H1 (cell line): ENCODE measurements at regions not wholly inside any gene's neighbourhood (a gene's known extent, or its start where the extent isn't known, plus 50 kb on each side); places are given as distances from the start of the nearest gene placed in this dataset.

Experiments
- CHD2 ChIP-seq: IDR thresholded peaks from 2 replicates; pipeline ENCODE4 v1.6.1; 2012; ENCODE audit warnings: low read length, improper control_type of control experiment
- HDAC2 ChIP-seq, 2 experiments: fragments of 300-600 bp in 1 of 2; sonication (generic) in 1 of 2; IDR thresholded peaks; 2 replicates each; pipeline ENCODE4 v1.6.1; 2011 to 2012; ENCODE audit warnings: low read depth in 2 of 2, low read length in 2 of 2, mild to moderate bottlenecking in 2 of 2, moderate library complexity in 2 of 2, borderline replicate concordance in 1 of 2, inconsistent platforms in 1 of 2
- KDM5A ChIP-seq: fragments of 200-600 bp; IDR thresholded peaks from 2 replicates; pipeline ENCODE4 v1.7.1; 2012; ENCODE audit warnings: mild to moderate bottlenecking, low read length, inconsistent platforms, mixed read lengths
- NRF1 ChIP-seq: IDR thresholded peaks from 2 replicates; pipeline ENCODE4 v1.6.1; 2011; ENCODE audit warnings: mild to moderate bottlenecking, low read depth, low read length, improper control_type of control experiment
- POLR2A ChIP-seq, 2 experiments: IDR thresholded peaks; 1 replicate in 1 of 2; 2 replicates in 1 of 2; pipeline ENCODE4 v1.6.1; 2011; ENCODE audit warnings: low read depth in 2 of 2, low read length in 2 of 2, mild to moderate bottlenecking in 2 of 2; ENCODE audit errors: control extremely low read depth in 1 of 2
- RFX5 ChIP-seq: IDR thresholded peaks from 2 replicates; pipeline ENCODE4 v1.6.1; 2011; ENCODE audit warnings: low read depth, low read length, improper control_type of control experiment, borderline replicate concordance
- SIX5 ChIP-seq: IDR thresholded peaks from 2 replicates; pipeline ENCODE4 v1.6.1; 2011; ENCODE audit warnings: mild to moderate bottlenecking, low read depth, low read length
- SP1 ChIP-seq: IDR thresholded peaks from 2 replicates; pipeline ENCODE4 v1.6.1; 2011; ENCODE audit warnings: low read depth, low read length
- SP4 ChIP-seq: IDR thresholded peaks from 2 replicates; pipeline ENCODE4 v1.6.1; 2012; ENCODE audit warnings: low read length, inconsistent platforms
- SRF ChIP-seq: IDR thresholded peaks from 2 replicates; pipeline ENCODE4 v1.6.1; 2011; ENCODE audit warnings: mild to moderate bottlenecking, low read depth, low read length, moderate library complexity
- TAF1 ChIP-seq: IDR thresholded peaks from 2 replicates; pipeline ENCODE4 v1.6.1; 2011; ENCODE audit warnings: mild to moderate bottlenecking, low read depth, low read length
- ZNF274 ChIP-seq: IDR thresholded peaks from 2 replicates; pipeline ENCODE4 v1.7.0; 2012; ENCODE audit warnings: low read length, borderline replicate concordance; ENCODE audit errors: extremely low read depth
- TF ChIP-seq, protein P1 (sequence below): fragments of 300-600 bp; sonication (generic); IDR thresholded peaks from 2 replicates; pipeline ENCODE4 v1.7.1; 2012; ENCODE audit warnings: low read length, moderate library complexity, mild to moderate bottlenecking, inconsistent platforms; ENCODE audit not compliant: insufficient replicate concordance

DNA sequence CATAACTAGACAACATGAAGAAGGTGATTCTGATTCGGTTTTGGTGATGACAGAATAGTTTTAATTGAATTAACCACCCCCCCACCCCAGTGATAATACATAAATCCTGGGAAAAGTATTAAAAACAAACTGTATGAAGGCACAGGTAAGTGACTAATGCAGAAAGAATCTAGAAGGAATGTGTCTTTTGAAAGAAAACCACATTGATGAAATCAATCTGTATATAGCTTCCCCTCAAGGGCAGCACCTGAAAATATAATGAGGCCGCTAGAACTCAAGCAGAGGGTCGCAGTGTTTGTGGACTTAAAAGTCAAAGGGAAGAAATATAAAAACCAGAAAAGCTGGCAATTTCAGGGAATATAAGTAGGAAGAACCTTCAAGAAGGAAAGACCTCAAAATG lies 580.5 kb upstream of the CHORDC1 start (continued):
- TF ChIP-seq, protein P1, sequence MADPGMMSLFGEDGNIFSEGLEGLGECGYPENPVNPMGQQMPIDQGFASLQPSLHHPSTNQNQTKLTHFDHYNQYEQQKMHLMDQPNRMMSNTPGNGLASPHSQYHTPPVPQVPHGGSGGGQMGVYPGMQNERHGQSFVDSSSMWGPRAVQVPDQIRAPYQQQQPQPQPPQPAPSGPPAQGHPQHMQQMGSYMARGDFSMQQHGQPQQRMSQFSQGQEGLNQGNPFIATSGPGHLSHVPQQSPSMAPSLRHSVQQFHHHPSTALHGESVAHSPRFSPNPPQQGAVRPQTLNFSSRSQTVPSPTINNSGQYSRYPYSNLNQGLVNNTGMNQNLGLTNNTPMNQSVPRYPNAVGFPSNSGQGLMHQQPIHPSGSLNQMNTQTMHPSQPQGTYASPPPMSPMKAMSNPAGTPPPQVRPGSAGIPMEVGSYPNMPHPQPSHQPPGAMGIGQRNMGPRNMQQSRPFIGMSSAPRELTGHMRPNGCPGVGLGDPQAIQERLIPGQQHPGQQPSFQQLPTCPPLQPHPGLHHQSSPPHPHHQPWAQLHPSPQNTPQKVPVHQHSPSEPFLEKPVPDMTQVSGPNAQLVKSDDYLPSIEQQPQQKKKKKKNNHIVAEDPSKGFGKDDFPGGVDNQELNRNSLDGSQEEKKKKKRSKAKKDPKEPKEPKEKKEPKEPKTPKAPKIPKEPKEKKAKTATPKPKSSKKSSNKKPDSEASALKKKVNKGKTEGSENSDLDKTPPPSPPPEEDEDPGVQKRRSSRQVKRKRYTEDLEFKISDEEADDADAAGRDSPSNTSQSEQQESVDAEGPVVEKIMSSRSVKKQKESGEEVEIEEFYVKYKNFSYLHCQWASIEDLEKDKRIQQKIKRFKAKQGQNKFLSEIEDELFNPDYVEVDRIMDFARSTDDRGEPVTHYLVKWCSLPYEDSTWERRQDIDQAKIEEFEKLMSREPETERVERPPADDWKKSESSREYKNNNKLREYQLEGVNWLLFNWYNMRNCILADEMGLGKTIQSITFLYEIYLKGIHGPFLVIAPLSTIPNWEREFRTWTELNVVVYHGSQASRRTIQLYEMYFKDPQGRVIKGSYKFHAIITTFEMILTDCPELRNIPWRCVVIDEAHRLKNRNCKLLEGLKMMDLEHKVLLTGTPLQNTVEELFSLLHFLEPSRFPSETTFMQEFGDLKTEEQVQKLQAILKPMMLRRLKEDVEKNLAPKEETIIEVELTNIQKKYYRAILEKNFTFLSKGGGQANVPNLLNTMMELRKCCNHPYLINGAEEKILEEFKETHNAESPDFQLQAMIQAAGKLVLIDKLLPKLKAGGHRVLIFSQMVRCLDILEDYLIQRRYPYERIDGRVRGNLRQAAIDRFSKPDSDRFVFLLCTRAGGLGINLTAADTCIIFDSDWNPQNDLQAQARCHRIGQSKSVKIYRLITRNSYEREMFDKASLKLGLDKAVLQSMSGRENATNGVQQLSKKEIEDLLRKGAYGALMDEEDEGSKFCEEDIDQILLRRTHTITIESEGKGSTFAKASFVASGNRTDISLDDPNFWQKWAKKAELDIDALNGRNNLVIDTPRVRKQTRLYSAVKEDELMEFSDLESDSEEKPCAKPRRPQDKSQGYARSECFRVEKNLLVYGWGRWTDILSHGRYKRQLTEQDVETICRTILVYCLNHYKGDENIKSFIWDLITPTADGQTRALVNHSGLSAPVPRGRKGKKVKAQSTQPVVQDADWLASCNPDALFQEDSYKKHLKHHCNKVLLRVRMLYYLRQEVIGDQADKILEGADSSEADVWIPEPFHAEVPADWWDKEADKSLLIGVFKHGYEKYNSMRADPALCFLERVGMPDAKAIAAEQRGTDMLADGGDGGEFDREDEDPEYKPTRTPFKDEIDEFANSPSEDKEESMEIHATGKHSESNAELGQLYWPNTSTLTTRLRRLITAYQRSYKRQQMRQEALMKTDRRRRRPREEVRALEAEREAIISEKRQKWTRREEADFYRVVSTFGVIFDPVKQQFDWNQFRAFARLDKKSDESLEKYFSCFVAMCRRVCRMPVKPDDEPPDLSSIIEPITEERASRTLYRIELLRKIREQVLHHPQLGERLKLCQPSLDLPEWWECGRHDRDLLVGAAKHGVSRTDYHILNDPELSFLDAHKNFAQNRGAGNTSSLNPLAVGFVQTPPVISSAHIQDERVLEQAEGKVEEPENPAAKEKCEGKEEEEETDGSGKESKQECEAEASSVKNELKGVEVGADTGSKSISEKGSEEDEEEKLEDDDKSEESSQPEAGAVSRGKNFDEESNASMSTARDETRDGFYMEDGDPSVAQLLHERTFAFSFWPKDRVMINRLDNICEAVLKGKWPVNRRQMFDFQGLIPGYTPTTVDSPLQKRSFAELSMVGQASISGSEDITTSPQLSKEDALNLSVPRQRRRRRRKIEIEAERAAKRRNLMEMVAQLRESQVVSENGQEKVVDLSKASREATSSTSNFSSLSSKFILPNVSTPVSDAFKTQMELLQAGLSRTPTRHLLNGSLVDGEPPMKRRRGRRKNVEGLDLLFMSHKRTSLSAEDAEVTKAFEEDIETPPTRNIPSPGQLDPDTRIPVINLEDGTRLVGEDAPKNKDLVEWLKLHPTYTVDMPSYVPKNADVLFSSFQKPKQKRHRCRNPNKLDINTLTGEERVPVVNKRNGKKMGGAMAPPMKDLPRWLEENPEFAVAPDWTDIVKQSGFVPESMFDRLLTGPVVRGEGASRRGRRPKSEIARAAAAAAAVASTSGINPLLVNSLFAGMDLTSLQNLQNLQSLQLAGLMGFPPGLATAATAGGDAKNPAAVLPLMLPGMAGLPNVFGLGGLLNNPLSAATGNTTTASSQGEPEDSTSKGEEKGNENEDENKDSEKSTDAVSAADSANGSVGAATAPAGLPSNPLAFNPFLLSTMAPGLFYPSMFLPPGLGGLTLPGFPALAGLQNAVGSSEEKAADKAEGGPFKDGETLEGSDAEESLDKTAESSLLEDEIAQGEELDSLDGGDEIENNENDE, result no peak
- TF ChIP-seq SP4 (no peak), NRF1 (no peak), POLR2A (IDR thresholded peaks at IDR 0.05; ENCODE audit: control extremely low read depth in 1 of 2, low read depth in 2 of 2, low read length in 2 of 2) (no peak), CHD2 (no peak), HDAC2 (IDR thresholded peaks at IDR 0.05; ENCODE audit: borderline replicate concordance in 1 of 2, low read depth in 2 of 2, low read length in 2 of 2) (no peak), TAF1 (no peak), SIX5 (no peak), ZNF274 (no peak), SRF (no peak), SP1 (no peak), RFX5 (no peak), KDM5A (no peak)
